Stimulated activated naive CD8-positive, alpha-beta T cell treated with anti-CD3 and anti-CD28 coated beads, Interleukin-15, Interleukin-2, amounts not matched to agents 100 ng/mL and 50 ng/mL, for 24 hours (primary cell): ENCODE measurements at regions not wholly inside any gene's neighbourhood (a gene's known extent, or its start where the extent isn't known, plus 50 kb on each side); places are given as distances from the start of the nearest gene placed in this dataset.

Experiments used
- H3K27ac Mint-ChIP-seq: one replicate; pipeline ENCODE4 v1.8.0; 2021; ENCODE audit warnings: mild to moderate bottlenecking, mixed read lengths
- H3K27me3 Mint-ChIP-seq: one replicate; pipeline ENCODE4 v1.8.0; 2021; ENCODE audit warnings: mixed read lengths
- H3K36me3 Mint-ChIP-seq: one replicate; pipeline ENCODE4 v1.8.0; 2021; ENCODE audit warnings: low read depth, mixed read lengths
- H3K4me1 Mint-ChIP-seq: one replicate; pipeline ENCODE4 v1.8.0; 2021; ENCODE audit warnings: low read depth, mixed read lengths
- H3K4me3 Mint-ChIP-seq: one replicate; pipeline ENCODE4 v1.8.0; 2021; ENCODE audit warnings: mild to moderate bottlenecking, mixed read lengths
- H3K9me3 Mint-ChIP-seq: one replicate; pipeline ENCODE4 v1.8.0; 2021; ENCODE audit warnings: mixed read lengths

GRCh38 chr11:110376021-110376420, 53.7 kb upstream of the FDX1 start:
- H3K9me3 Mint-ChIP-seq = no peaks in the 10 kb centered on the region
- no peaks in the 10 kb centered on the region for H3K36me3 Mint-ChIP-seq
- no peak overlapping the region for H3K4me3 Mint-ChIP-seq
- peaks cover 13% of the 10 kb centered on the region for H3K27me3 Mint-ChIP-seq
- H3K27ac Mint-ChIP-seq = no peak overlapping the region
- peaks cover 11% of the 10 kb centered on the region for H3K4me1 Mint-ChIP-seq

GRCh38 chr11:110376711-110377324, 52.9 kb upstream of the FDX1 start:
- Mint-ChIP-seq H3K27me3 (peaks cover 5% of the 10 kb centered on the region), H3K4me1 (peaks cover 11% of the 10 kb centered on the region), H3K4me3 (no peak overlapping the region), H3K27ac (peak overlapping the region; percentile 46), H3K9me3 (no peaks in the 10 kb centered on the region), H3K36me3 (no peaks in the 10 kb centered on the region)

GRCh38 chr11:110377434-110377833, 52.3 kb upstream of the FDX1 start:
- H3K4me1 Mint-ChIP-seq = peaks cover 8% of the 10 kb centered on the region
- H3K27me3 Mint-ChIP-seq = peaks cover 3% of the 10 kb centered on the region
- no peaks in the 10 kb centered on the region for H3K36me3 Mint-ChIP-seq
- H3K4me3 Mint-ChIP-seq = no peak overlapping the region
- no peak overlapping the region for H3K27ac Mint-ChIP-seq
- no peaks in the 10 kb centered on the region for H3K9me3 Mint-ChIP-seq

GRCh38 chr11:110379261-110379660, 50.5 kb upstream of the FDX1 start:
- H3K36me3 Mint-ChIP-seq = no peaks in the 10 kb centered on the region
- no peak overlapping the region for H3K27ac Mint-ChIP-seq
- H3K27me3 Mint-ChIP-seq = peaks cover 3% of the 10 kb centered on the region
- peaks cover 3% of the 10 kb centered on the region for H3K4me1 Mint-ChIP-seq
- no peaks in the 10 kb centered on the region for H3K9me3 Mint-ChIP-seq
- no peak overlapping the region for H3K4me3 Mint-ChIP-seq

GRCh38 chr11:110379936-110380335, 49.8 kb upstream of the FDX1 start:
- Mint-ChIP-seq H3K27ac (no peak overlapping the region), H3K9me3 (no peaks in the 10 kb centered on the region), H3K4me3 (no peak overlapping the region), H3K4me1 (peaks cover 3% of the 10 kb centered on the region), H3K36me3 (no peaks in the 10 kb centered on the region), H3K27me3 (peaks cover 3% of the 10 kb centered on the region)
